ENCODE measurements at regions not wholly inside any gene's neighbourhood (a gene's known extent, or its start where the extent isn't known, plus 50 kb on each side); places are given as distances from the start of the nearest gene placed in this dataset.

DNA sequence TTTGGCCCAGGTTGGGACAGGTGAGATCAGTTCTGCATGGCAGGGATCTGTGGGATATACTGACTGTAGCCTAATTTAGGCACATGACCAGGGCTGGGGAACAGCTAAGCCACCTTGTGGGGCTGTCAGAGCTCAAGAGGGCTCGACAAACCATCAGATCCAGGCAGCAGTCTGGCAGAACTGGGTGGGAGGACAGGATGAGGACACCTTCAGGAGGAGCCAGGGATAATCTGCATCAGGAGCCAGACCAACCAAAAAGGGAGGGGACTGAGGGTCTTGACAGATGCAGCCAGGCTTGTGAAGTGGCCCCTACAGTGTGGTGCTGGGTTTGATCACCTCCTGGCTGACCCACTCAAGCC is 123.4 kb downstream of the MAFB start:
- no peaks in the 10 kb centered on the region for H3K9me3 ChIP-seq (ENCODE audit: control insufficient read depth, insufficient read depth, low read length)
- no peaks in the 10 kb centered on the region for H3K27me3 ChIP-seq (ENCODE audit: control insufficient read depth, insufficient read depth, low read length)
- no peak overlapping the region for H3K4me3 ChIP-seq (ENCODE audit: low read depth, low read length)
- CTCF ChIA-PET: no interaction called here
- DNase-seq (ENCODE audit: low read depth, low spot score): no peak
- POLR2A ChIA-PET: no interaction called here
- H3K27ac ChIP-seq (ENCODE audit: low read depth, low read length): no peak overlapping the region
- TF ChIP-seq, protein P1, sequence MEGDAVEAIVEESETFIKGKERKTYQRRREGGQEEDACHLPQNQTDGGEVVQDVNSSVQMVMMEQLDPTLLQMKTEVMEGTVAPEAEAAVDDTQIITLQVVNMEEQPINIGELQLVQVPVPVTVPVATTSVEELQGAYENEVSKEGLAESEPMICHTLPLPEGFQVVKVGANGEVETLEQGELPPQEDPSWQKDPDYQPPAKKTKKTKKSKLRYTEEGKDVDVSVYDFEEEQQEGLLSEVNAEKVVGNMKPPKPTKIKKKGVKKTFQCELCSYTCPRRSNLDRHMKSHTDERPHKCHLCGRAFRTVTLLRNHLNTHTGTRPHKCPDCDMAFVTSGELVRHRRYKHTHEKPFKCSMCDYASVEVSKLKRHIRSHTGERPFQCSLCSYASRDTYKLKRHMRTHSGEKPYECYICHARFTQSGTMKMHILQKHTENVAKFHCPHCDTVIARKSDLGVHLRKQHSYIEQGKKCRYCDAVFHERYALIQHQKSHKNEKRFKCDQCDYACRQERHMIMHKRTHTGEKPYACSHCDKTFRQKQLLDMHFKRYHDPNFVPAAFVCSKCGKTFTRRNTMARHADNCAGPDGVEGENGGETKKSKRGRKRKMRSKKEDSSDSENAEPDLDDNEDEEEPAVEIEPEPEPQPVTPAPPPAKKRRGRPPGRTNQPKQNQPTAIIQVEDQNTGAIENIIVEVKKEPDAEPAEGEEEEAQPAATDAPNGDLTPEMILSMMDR (IDR thresholded peaks at IDR 0.05; ENCODE audit: low read depth, low read length): no peak

- CTCF ChIA-PET: no interaction called here
- Histone ChIP-seq H3K9me3 (ENCODE audit: control insufficient read depth, insufficient read depth, low read length) (no peaks in the 10 kb centered on the region), H3K27ac (ENCODE audit: low read depth, low read length) (no peak overlapping the region), H3K4me3 (ENCODE audit: low read depth, low read length) (no peak overlapping the region), H3K27me3 (ENCODE audit: control insufficient read depth, insufficient read depth, low read length) (no peaks in the 10 kb centered on the region)
- peak; percentile 3 for DNase-seq (ENCODE audit: low read depth, low spot score)
- POLR2A ChIA-PET: no interaction called here
- TF ChIP-seq, protein P1 (IDR thresholded peaks at IDR 0.05; ENCODE audit: low read depth, low read length): no peak
Measured at GRCh38 chr20:40565001-40565681, 123.9 kb downstream of the MAFB start.

GRCh38 chr20:40563296-40563950 is 125.6 kb downstream of the MAFB start:
- CTCF ChIA-PET: interaction anchor here (0.5 kb wide), 1 partner anchor 886 kb away, joined by 5 read pairs; no protein-coding TSS in a partner anchor

DNA sequence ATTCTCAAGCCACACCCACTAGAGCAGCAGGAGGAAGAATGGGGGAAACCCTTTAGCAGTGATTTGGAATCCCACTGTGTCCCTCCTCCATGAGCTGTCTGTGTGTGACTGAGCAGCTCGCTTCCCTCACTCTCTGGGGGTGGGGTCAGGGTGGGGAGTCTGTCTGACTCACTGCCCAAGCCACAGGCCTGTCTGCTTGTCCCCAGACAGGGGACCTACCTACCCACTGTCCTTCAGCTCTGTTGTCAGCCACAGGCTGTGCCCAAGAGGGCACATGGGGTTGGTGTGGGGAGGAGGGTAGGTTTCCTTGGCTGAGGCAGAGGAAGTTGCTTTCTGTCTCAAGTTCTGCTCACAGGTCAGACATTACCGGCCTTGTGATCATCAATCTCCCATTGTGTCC is 127.0 kb downstream of the MAFB start:
- DNase-seq (ENCODE audit: low read depth, low spot score): no peak
- POLR2A ChIA-PET: no interaction called here

More at GRCh38 chr20:40563296-40563950, 125.6 kb downstream of the MAFB start:
- H3K27me3 ChIP-seq (ENCODE audit: control insufficient read depth, insufficient read depth, low read length): no peaks in the 10 kb centered on the region
- H3K4me3 ChIP-seq (ENCODE audit: low read depth, low read length): no peak overlapping the region
- TF ChIP-seq, protein P1 (IDR thresholded peaks at IDR 0.05; ENCODE audit: low read depth, low read length): no peak
- no peaks in the 10 kb centered on the region for H3K9me3 ChIP-seq (ENCODE audit: control insufficient read depth, insufficient read depth, low read length)
- no peak for DNase-seq (ENCODE audit: low read depth, low spot score)
- H3K27ac ChIP-seq (ENCODE audit: low read depth, low read length): no peak overlapping the region
- POLR2A ChIA-PET: no interaction called here

GRCh38 chr20:40561187-40561586 is 127.8 kb downstream of the MAFB start:
- no peaks in the 10 kb centered on the region for H3K9me3 ChIP-seq (ENCODE audit: control insufficient read depth, insufficient read depth, low read length)
- TF ChIP-seq, protein P1 (IDR thresholded peaks at IDR 0.05; ENCODE audit: low read depth, low read length): no peak
- CTCF ChIA-PET: no interaction called here
- no peak for DNase-seq (ENCODE audit: low read depth, low spot score)
- no peaks in the 10 kb centered on the region for H3K27me3 ChIP-seq (ENCODE audit: control insufficient read depth, insufficient read depth, low read length)
- H3K4me3 ChIP-seq (ENCODE audit: low read depth, low read length): no peak overlapping the region
- no peak overlapping the region for H3K27ac ChIP-seq (ENCODE audit: low read depth, low read length)
- POLR2A ChIA-PET: no interaction called here

More for the DNA sequence above, 127.0 kb downstream of the MAFB start:
- TF ChIP-seq, protein P1 (IDR thresholded peaks at IDR 0.05; ENCODE audit: low read depth, low read length): no peak
- Histone ChIP-seq H3K9me3 (ENCODE audit: control insufficient read depth, insufficient read depth, low read length) (no peaks in the 10 kb centered on the region), H3K4me3 (ENCODE audit: low read depth, low read length) (no peak overlapping the region), H3K27ac (ENCODE audit: low read depth, low read length) (no peak overlapping the region), H3K27me3 (ENCODE audit: control insufficient read depth, insufficient read depth, low read length) (no peaks in the 10 kb centered on the region)
- CTCF ChIA-PET: no interaction called here

Data from AG04450 (cell line).